ENCODE measurements at regions not wholly inside any gene's neighbourhood (a gene's known extent, or its start where the extent isn't known, plus 50 kb on each side); places are given as distances from the start of the nearest gene placed in this dataset.

DNA sequence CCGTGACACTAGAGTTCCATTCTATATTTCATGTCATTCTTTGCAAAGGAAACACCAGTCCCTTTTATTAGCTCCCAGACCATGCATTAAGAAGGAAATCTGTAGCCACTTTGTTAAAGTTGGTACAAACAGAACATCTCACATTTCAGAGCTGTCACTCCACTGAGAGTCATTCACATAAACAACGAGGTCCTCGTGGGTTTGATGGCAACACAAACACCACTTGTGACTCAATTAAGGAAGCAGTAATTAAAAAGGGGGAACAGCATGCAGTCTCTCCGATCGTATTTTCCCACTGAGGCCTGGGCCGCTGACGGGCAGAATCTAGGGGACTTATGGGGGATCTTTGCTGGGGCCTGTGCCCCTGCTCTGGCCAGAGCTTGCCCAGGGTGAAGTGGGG is 94.2 kb upstream of the ZNF618 start:
- WGBS, 10 experiments, result 55 to 100% (median 79%) methylated on average over 1 to 6 of the region's 7 CpGs; no CpG with 5 or more reads in 4 of the 10 experiments
- in situ Hi-C loops (cut with MboI; ENCODE audit: low pct_unique_long_range_greater_than_20kb in 2 of 9, low sequenced_read_pairs in 9 of 9, unreplicated experiment in 9 of 9), result no loop called here
- ATAC-seq (replicated peaks in 6 of 8), result no peak
- H3K27ac ChIP-seq, result no peak overlapping the region
- H3K4me3 ChIP-seq, result no peak overlapping the region
- H3K4me1 ChIP-seq (replicated peaks in 1 of 2), result peaks cover 18 to 24% of the 10 kb centered on the region in 2 donors

DNA sequence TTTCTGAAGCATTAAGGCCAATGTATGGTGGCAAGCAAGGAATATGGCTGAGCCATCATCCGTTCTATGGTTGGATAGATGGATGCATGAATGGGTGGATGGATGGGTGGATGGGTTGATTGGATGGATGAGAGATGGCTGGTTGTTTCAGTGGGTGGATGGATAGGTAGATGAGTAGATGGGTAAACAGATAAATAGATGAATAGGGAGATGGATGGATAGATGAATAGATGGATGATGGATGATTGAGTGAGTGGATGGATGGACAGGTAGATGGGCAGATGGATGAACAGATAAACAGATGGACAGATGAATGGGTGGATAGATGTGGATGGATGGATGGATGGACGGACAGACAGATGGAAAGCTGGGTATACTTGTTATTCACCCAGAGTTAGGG is 92.6 kb upstream of the ZNF618 start:
- H3K27ac ChIP-seq, result no peak overlapping the region
- H3K4me3 ChIP-seq, result no peak overlapping the region
- H3K4me1 ChIP-seq (replicated peaks in 1 of 2), result peaks cover 18 to 29% of the 10 kb centered on the region in 2 donors
- ATAC-seq (replicated peaks in 6 of 8), result no peak
- 0 to 100% (median 72%) methylated on average over 1 to 2 of the region's 2 CpGs; no CpG with 5 or more reads in 2 of the 10 experiments for WGBS, 10 experiments
- in situ Hi-C loops (cut with MboI; ENCODE audit: low pct_unique_long_range_greater_than_20kb in 2 of 9, low sequenced_read_pairs in 9 of 9, unreplicated experiment in 9 of 9), result no loop called here

DNA sequence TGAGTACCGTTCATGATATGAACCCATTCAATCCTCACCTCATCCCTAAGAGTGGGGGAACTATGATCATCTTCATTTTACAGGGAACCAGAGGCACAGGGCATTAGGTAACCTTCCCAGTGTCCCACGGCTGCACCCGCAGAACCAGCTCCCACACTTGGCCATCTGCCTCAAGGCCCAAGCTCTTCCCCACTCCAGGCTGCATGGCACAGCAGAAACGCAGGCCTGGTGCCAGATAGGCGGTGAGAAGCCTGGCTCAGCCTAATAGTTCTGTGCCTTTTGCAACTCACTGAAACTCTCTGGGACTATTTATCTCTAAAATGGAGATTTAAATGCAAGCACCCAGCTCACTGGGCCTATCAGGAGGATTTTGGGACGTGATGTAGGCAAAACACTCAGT is 90.8 kb upstream of the ZNF618 start:
- Histone ChIP-seq H3K4me3 (no peak overlapping the region), H3K27ac (peak overlapping the region; percentile 59 to 64), H3K4me1 (replicated peaks in 1 of 2) (peaks cover 18 to 32% of the 10 kb centered on the region in 2 donors)
- in situ Hi-C loops (cut with MboI; ENCODE audit: low pct_unique_long_range_greater_than_20kb in 2 of 9, low sequenced_read_pairs in 9 of 9, unreplicated experiment in 9 of 9), result no loop called here
- WGBS, 10 experiments, result 42 to 100% (median 74%) methylated on average over 1 to 6 of the region's 6 CpGs; no CpG with 5 or more reads in 2 of the 10 experiments
- ATAC-seq (replicated peaks in 6 of 8), result no peak

DNA sequence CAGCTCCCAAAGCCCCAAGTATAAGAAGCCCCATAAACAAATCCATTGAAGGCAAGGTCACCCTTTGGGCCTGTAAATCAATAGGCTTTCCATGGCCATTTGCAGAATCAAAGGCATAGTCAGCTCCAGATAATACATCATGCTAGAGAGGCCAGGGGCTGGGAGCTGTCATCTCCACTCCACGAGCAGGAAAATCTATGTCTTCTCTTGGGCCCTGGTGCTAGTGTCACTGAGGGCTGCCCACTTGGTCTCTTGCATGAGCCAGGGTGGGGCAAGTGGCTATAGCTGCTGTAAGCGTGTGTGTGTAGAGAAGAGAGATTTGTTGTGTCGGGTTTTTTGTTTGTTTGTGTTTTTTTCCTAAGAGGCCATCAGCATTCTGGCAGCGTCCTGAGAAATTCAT is 90.0 kb upstream of the ZNF618 start:
- ATAC-seq (replicated peaks in 6 of 8), result peak in 6 of 8 experiments; percentile 22 to 99 (median 98)
- H3K4me1 ChIP-seq (replicated peaks in 1 of 2), result peaks cover 18 to 27% of the 10 kb centered on the region in 2 donors
- in situ Hi-C loops (cut with MboI; ENCODE audit: low pct_unique_long_range_greater_than_20kb in 2 of 9, low sequenced_read_pairs in 9 of 9, unreplicated experiment in 9 of 9), result no loop called here
- H3K27ac ChIP-seq, result peak overlapping the region; percentile 59 to 64
- H3K4me3 ChIP-seq, result no peak overlapping the region
- WGBS, 10 experiments, result 21 to 83% (median 50%) methylated on average over 1 to 4 of the region's 4 CpGs; no CpG with 5 or more reads in 3 of the 10 experiments

DNA sequence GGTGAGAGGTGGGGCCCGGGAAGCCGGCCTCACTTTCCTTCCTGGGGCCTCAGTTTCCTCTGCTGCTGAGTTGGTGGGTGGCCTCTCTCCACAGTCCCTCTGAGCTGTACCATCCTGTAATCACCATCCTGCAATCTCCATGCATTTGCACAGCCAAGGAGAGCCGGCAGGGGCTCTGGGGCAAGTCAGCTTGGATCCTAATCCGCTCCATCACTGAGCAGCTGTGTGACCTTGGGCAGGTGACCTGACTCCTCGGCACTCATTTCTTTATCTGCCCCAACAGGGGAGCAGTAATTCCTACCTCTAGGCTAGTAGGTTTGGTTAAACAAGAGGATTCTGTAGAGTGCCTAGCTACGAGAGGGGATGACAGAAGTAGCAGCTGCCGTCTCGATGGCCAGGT is 88.2 kb upstream of the ZNF618 start:
- WGBS, 10 experiments, result 40 to 82% (median 67%) methylated on average over 2 to 6 of the region's 8 CpGs; no CpG with 5 or more reads in 5 of the 10 experiments
- Histone ChIP-seq H3K27ac (no peak overlapping the region), H3K4me1 (replicated peaks in 1 of 2) (peaks cover 18 to 27% of the 10 kb centered on the region in 2 donors), H3K4me3 (no peak overlapping the region)
- ATAC-seq (replicated peaks in 6 of 8), result no peak
- in situ Hi-C loops (cut with MboI; ENCODE audit: low pct_unique_long_range_greater_than_20kb in 2 of 9, low sequenced_read_pairs in 9 of 9, unreplicated experiment in 9 of 9), result no loop called here

DNA sequence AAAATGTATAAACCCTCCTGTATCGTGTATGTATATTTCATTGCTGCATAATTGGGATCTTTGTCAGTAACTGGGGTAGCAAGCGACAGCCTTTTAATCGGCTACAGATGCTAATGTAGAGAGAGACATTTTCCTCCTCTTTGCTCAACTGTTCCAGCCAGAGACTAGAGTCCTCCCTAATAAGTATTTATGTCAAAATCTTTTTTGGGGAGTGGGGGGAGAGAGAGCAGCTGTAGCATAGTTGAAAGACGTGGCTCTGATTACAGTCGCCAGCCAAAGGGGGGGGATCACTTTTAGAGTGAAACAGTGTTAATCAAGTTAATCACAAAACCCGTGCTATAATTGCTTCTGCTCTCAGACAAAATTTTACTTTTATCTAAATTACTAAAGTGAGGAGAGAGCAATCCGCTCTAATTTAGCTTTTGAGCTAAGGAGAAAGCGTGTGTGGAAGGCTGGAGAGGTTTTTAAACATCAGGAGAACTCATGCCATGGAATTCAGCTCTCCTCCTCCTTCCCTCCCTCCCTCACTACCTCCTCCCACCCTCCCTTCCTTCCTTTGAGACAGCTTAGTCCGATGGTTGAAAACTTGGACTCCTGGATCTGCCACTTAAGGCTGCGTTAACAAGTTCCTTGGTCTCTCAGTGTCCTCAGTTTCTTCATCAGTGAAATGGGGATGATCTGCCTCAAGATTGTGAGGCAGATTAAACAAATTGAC is 87.3 kb upstream of the ZNF618 start:
- H3K4me3 ChIP-seq, result no peak overlapping the region
- in situ Hi-C loops (cut with MboI; ENCODE audit: low pct_unique_long_range_greater_than_20kb in 2 of 9, low sequenced_read_pairs in 9 of 9, unreplicated experiment in 9 of 9), result no loop called here
- WGBS, 10 experiments, result 0 to 100% (median 63%) methylated on average over 1 to 9 of the region's 10 CpGs; no CpG with 5 or more reads in 1 of the 10 experiments
- ATAC-seq (replicated peaks in 6 of 8), result no peak
- H3K27ac ChIP-seq, result no peak overlapping the region
- H3K4me1 ChIP-seq (replicated peaks in 1 of 2), result peaks cover 18 to 27% of the 10 kb centered on the region in 2 donors

DNA sequence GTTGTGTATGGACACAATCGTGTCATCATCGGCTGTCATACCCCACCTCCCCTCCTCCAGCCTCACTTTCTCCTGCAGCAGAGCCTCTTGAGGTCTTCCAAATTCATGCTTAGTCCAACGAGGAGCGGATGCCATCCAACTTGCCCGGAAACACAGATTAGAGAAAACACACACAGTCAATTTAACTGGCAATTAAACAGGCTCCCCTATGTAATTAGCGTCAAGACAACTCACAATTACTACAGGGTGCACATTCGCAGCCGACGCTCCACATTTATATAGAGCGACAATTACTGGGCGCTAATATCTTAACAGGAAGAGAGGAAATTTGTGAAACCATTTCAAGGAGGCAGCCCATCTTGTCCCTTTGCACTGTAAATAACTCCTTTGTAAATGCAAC is 86.0 kb upstream of the ZNF618 start:
- Histone ChIP-seq H3K4me1 (replicated peaks in 1 of 2) (peaks cover 17 to 26% of the 10 kb centered on the region in 2 donors), H3K27ac (no peak overlapping the region), H3K4me3 (no peak overlapping the region)
- in situ Hi-C loops (cut with MboI; ENCODE audit: low pct_unique_long_range_greater_than_20kb in 2 of 9, low sequenced_read_pairs in 9 of 9, unreplicated experiment in 9 of 9), result no loop called here
- no peak for ATAC-seq (replicated peaks in 6 of 8)
- WGBS, 10 experiments, result 80 to 100% (median 87%) methylated on average over 1 to 11 of the region's 11 CpGs; no CpG with 5 or more reads in 2 of the 10 experiments

DNA sequence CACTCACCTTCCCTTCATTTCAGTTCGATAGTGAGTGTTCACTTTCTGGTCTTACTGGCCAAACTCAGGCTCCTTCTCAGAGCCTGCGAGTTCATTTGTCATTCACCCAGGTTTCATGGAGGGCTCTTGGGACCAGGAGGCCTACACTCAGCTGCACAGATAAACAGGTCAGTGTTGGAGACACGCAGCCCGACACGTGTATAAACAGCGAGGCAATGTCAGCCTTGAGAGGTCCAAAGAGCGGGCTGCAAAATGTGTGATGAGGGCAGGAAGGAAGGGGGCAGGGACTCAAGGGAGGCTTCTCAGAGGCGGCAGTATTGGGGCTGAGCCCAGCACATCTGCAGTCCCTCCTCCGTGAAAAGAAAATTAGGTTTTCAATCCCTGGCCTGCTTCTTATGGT is 82.6 kb upstream of the ZNF618 start:
- in situ Hi-C loops (cut with MboI; ENCODE audit: low pct_unique_long_range_greater_than_20kb in 2 of 9, low sequenced_read_pairs in 9 of 9, unreplicated experiment in 9 of 9), result no loop called here
- no peak overlapping the region for H3K27ac ChIP-seq
- WGBS, 10 experiments, result 10 to 100% (median 84%) methylated on average over 1 to 8 of the region's 9 CpGs; no CpG with 5 or more reads in 3 of the 10 experiments

DNA sequence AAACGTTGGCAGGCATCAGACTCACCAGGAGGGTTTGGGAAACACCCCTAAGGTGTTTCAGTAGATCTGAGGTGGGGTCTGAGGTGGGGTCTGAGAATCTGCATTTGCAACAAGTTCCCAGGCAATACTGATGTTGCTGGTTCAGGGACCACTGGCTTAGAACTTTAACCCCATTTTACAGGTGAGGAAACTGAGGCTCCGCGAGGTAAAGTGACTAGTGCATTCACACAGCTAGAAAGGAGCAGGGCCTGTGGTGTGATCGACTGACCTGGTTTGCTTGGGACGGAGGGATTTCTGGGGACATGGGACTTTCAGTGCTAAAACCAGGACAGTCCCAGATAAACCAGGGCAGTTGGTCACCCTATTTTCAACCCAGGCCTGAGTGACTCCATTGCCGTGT is 81.4 kb upstream of the ZNF618 start:
- Histone ChIP-seq H3K4me1 (replicated peaks in 1 of 2) (no peaks in the 10 kb centered on the region), H3K4me3 (no peak overlapping the region), H3K27ac (no peak overlapping the region)
- in situ Hi-C loops (cut with MboI; ENCODE audit: low pct_unique_long_range_greater_than_20kb in 2 of 9, low sequenced_read_pairs in 9 of 9, unreplicated experiment in 9 of 9), result no loop called here
- no peak for ATAC-seq (replicated peaks in 6 of 8)
- WGBS, 10 experiments, result 50 to 92% (median 80%) methylated on average over 2 to 5 of the region's 6 CpGs; no CpG with 5 or more reads in 2 of the 10 experiments

More for the DNA sequence above, 82.6 kb upstream of the ZNF618 start:
- Histone ChIP-seq H3K4me3 (no peak overlapping the region), H3K4me1 (replicated peaks in 1 of 2) (peaks cover 0 to 2% of the 10 kb centered on the region in 2 donors)
- ATAC-seq (replicated peaks in 6 of 8), result no peak

DNA sequence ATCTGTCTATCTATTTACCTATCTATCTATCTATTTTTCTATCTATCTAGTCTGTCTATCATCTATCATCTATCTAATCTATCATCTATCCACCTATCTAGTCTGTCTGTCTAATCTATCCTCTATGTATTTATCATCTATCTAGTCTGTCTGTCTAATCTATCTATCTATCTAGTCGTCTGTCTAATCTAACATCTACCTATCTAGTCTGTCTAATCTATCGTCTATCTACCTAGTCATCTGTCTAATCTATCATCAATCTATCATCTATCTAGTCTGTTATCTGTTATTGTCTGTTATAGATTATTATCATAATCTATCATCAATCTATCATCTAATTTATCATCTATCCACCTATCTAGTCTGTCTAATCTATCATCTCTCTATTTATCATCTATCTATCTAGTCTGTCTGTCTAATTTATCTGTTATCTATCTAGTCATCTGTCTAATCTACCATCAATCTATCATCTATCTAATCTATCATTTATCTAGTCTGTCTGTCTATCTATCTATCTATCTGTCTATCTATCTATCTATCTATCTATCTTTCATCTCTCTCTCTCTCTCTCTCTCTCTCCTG is 80.2 kb upstream of the ZNF618 start:
- H3K27ac ChIP-seq, result no peak overlapping the region
- no peak overlapping the region for H3K4me3 ChIP-seq
- no peak for ATAC-seq (replicated peaks in 6 of 8)
- no peaks in the 10 kb centered on the region for H3K4me1 ChIP-seq (replicated peaks in 1 of 2)
- 45 to 100% (median 72%) methylated on average over 1 to 2 of the region's 2 CpGs for WGBS, 10 experiments
- in situ Hi-C loops (cut with MboI; ENCODE audit: low pct_unique_long_range_greater_than_20kb in 2 of 9, low sequenced_read_pairs in 9 of 9, unreplicated experiment in 9 of 9), result no loop called here

DNA sequence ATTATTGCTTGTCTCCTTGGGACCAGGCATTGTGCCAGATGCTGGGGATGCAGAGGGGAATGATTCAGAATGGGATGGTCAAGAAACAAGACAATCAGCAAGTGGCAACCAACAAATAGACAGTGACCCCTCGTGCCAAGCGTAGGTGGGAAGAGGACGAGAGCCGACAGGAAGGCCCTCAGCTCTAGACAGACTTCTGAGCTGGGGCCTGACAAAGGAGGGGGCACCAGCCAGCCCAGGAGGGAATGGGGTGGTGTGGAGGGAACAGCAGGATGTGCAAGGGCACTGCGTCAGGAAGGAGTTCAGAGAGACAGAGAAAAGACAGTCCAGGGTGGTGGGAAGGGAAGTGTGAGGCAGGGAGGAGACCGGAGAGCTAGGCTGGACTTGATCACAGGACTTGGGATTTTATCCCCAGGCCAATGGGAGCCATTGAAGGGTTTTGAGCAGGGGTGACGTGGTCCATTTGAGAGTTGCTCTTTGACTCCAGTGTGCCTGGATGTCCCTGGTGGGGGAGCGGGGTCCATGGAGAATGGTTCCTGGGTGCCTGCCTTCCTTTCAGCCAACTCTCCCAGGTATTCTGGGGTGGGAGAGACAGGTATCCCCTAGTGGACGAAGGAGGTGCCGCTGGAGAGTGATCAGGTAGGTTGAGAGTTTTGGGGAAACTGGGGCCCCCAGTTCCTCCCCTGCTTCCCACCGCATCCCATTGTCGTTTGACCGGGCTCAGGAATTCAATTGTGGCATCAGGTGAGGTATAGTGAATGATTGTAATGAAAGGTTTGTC is 79.3 kb upstream of the ZNF618 start:
- no peak overlapping the region for H3K27ac ChIP-seq
- no peaks in the 10 kb centered on the region for H3K4me1 ChIP-seq (replicated peaks in 1 of 2)
- no peak overlapping the region for H3K4me3 ChIP-seq
- no peak for ATAC-seq (replicated peaks in 6 of 8)
- 71 to 100% (median 93%) methylated on average over 1 to 10 of the region's 13 CpGs; no CpG with 5 or more reads in 3 of the 10 experiments for WGBS, 10 experiments
- in situ Hi-C loops (cut with MboI; ENCODE audit: low pct_unique_long_range_greater_than_20kb in 2 of 9, low sequenced_read_pairs in 9 of 9, unreplicated experiment in 9 of 9), result no loop called here

DNA sequence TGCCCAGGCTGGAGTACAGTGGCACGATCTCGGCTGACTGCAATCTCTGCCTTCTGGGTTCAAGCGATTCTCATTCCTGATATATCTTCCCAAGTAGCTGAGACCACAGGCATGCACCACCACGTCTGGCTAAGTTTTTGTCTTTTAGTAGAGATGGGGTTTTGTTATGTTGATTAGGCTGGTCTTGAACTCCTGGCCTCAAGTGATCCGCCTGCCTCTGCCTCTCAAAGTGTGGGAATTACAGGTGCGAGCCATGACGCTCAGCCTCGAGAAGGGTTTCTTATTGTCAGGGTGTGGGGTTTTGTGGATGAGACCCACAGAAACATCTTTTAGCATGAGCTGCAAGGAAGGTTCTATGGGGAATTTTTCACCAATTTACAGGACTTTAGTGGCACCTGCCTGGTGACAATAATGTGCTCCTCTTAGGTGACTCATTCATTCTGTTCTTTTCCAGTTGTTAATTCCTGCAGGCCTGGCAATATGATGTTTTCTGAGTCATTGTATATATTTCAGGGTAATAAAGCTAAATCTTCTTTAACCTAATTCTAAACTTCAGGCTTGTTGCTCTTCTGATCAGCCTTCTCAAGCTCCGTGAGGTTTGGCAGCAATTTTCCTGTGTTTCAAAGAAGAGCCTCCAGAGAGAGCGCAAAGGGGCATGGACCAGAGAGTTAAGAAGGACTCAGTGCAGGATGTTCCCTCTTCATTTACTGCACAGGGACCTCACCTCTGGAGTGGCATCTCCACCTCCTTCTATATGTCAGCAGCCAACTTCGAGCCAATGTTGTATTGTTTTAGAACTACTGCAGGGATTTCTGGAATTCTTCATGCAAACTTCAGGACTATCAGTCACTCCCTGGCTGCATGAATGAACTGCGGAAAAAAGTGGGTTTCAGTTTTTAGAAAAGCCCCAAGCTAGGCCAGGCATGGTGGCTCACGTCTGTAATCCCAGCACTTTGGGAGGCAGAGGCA is 77.8 kb upstream of the ZNF618 start:
- peak in 2 of 8 experiments; percentile 34 to 49 for ATAC-seq (replicated peaks in 6 of 8)
- in situ Hi-C loops (cut with MboI; ENCODE audit: low pct_unique_long_range_greater_than_20kb in 2 of 9, low sequenced_read_pairs in 9 of 9, unreplicated experiment in 9 of 9), result no loop called here
- Histone ChIP-seq H3K27ac (no peak overlapping the region), H3K4me1 (replicated peaks in 1 of 2) (no peaks in the 10 kb centered on the region), H3K4me3 (no peak overlapping the region)
- 67 to 100% (median 76%) methylated on average over 1 to 11 of the region's 13 CpGs; no CpG with 5 or more reads in 1 of the 10 experiments for WGBS, 10 experiments

All from motor neuron (in vitro differentiated cells).